AG09319 (cell line): ENCODE measurements at regions not wholly inside any gene's neighbourhood (a gene's known extent, or its start where the extent isn't known, plus 50 kb on each side); places are given as distances from the start of the nearest gene placed in this dataset.
A peak's percentile ranks its signal among the peaks of the same experiment; 100 is the strongest.

Source experiments
- DNase-seq: peaks from one replicate; pipeline ENCODE4 v3.0.0-alpha.2; 2010; ENCODE audit warnings: low read depth; ENCODE audit errors: extremely low read depth
- CTCF ChIP-seq: IDR thresholded peaks from 2 replicates; pipeline ENCODE4 v1.5.1; 2011; ENCODE audit warnings: low read depth, mild to moderate bottlenecking, inconsistent platforms, low read length, moderate library complexity

GRCh38 chr12:88381466-88381865 lies 198.8 kb downstream of the KITLG start:
- no peak for TF ChIP-seq CTCF
- no peak for DNase-seq

- TF ChIP-seq CTCF, result no peak
- no peak for DNase-seq
These were observed 196.9 kb downstream of the KITLG start for GRCh38 chr12:88383405-88383804.

GRCh38 chr12:88388566-88389540 lies 191.4 kb downstream of the KITLG start:
- no peak for TF ChIP-seq CTCF
- DNase-seq, result no peak

GRCh38 chr12:88390811-88391210 lies 189.5 kb downstream of the KITLG start:
- TF ChIP-seq CTCF, result no peak
- no peak for DNase-seq

GRCh38 chr12:88391556-88391955 lies 188.7 kb downstream of the KITLG start:
- peak; percentile 83 for DNase-seq

GRCh38 chr12:88393017-88393767 lies 187.1 kb downstream of the KITLG start:
- no peak for DNase-seq
- TF ChIP-seq CTCF, result no peak; the same call in none of the 2 replicates

More at GRCh38 chr12:88391556-88391955, 188.7 kb downstream of the KITLG start:
- TF ChIP-seq CTCF, result no peak

GRCh38 chr12:88398031-88398430 lies 182.2 kb downstream of the KITLG start:
- no peak for TF ChIP-seq CTCF
- no peak for DNase-seq
